PC-9 (cell line): ENCODE measurements at regions not wholly inside any gene's neighbourhood (a gene's known extent, or its start where the extent isn't known, plus 50 kb on each side); places are given as distances from the start of the nearest gene placed in this dataset.

Experiments used
- CTCF ChIP-seq: fragments of 200-600 bp; sonication (generic); conservative IDR thresholded peaks from 2 replicates; pipeline ENCODE4 v1.6.1; 2017; ENCODE audit warnings: mixed run types, antibody characterized with exemption, mild to moderate bottlenecking, moderate library complexity
- EZH2 ChIP-seq: fragments of 200-600 bp; sonication (generic); IDR thresholded peaks from 2 replicates; pipeline ENCODE4 v1.8.0; 2017; ENCODE audit warnings: antibody characterized with exemption, low read depth

DNA sequence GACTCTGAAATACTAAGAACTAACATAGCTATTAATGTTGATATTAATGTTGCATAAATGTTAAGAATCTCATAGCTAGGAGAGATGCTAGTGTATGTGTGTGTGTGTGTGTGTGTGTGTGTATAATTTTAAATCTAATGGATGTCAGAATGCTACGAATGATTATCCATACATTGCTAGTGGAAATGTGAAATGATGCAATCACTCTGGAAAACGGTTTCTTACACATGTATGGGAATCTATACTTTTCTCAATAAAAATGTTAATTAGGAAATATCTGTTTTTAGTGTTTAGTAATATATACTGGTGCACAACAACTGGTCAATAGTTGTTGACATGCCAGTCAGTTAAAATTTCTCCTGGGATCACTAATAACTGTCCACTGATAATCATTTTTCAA lies 908.8 kb upstream of the POU3F3 start:
- TF ChIP-seq CTCF (no peak), EZH2 (no peak)
